GM12878 (cell line): ENCODE measurements at regions not wholly inside any gene's neighbourhood (a gene's known extent, or its start where the extent isn't known, plus 50 kb on each side); places are given as distances from the start of the nearest gene placed in this dataset.

Experiments
- ATAC-seq: fragments of 200-7000 bp; cut with Tn5 transposase; 3 replicates; pipeline ENCODE4 v1.9.1; 2020; ENCODE audit warnings: mild to moderate bottlenecking, moderate library complexity
- BruUV-seq: library from RNA; stranded (reverse); fragments of 400-500 nt; replicated peaks from 2 replicates; lab custom pipeline; 2021; lab: Mats Ljungman, UMichigan
- CTCF ChIA-PET: fragments of 300-600 bp; sonication (Branson Sonifier 250); formaldehyde crosslinking; extraction: SDS; loops from one replicate; lab custom pipeline; 2021; ENCODE audit warnings: inconsistent platforms; lab: Yijun Ruan, JAX
- POLR2A ChIA-PET: fragments of 350-600 bp; formaldehyde crosslinking; extraction: SDS; loops from one replicate; lab custom pipeline; 2021; ENCODE audit warnings: inconsistent platforms; lab: Charles Lee
- RAD21 ChIA-PET: fragments of 300-600 bp; sonication (Branson Sonifier 250); formaldehyde crosslinking; loops from one replicate; lab custom pipeline; 2023; ENCODE audit warnings: antibody characterized with exemption; ENCODE audit not compliant: unreplicated experiment; lab: Charles Lee
- SMC1A ChIA-PET: fragments of 300-600 bp; sonication (Branson Sonifier 250); formaldehyde crosslinking; loops from one replicate; lab custom pipeline; 2023; ENCODE audit not compliant: unreplicated experiment, uncharacterized antibody; lab: Charles Lee
- DNase-seq: peaks from one replicate; pipeline ENCODE4 v3.0.0-alpha.2; 2011; ENCODE audit warnings: low read depth, low spot score
- FAIRE-seq: peaks from 3 replicates; lab custom pipeline; 2011; peaks lifted over from hg19 to GRCh38; lab: Jason Lieb, UNC
- H2AFZ ChIP-seq: 2 replicates; pipeline ENCODE4 v1.6.0; 2011; ENCODE audit warnings: low read depth, low read length, control low read depth; ENCODE audit not compliant: control insufficient read depth
- H3K27ac ChIP-seq: 2 replicates; pipeline ENCODE4 v1.5.1; 2011; ENCODE audit warnings: control low read depth; ENCODE audit not compliant: control insufficient read depth, insufficient read depth
- H3K27me3 ChIP-seq, 2 experiments: replicated peaks in 1 of 2; 2 replicates each; pipeline versions ENCODE4 v1.6.0 to v1.6.1; 2011; ENCODE audit warnings: low read length in 1 of 2; ENCODE audit not compliant: control insufficient read depth in 2 of 2, insufficient read depth in 2 of 2
- H3K36me3 ChIP-seq, 2 experiments: 2 replicates each; pipeline ENCODE4 v1.5.1; 2011; ENCODE audit warnings: low read length in 1 of 2; ENCODE audit not compliant: control insufficient read depth in 2 of 2, insufficient read depth in 2 of 2
- H3K4me1 ChIP-seq: 2 replicates; pipeline ENCODE4 v1.6.1; 2011; ENCODE audit warnings: mild to moderate bottlenecking, low read length, moderate library complexity, mixed read lengths; ENCODE audit not compliant: control insufficient read depth, insufficient read depth
- H3K4me2 ChIP-seq: 2 replicates; pipeline ENCODE4 v1.6.0; 2011; ENCODE audit warnings: control low read depth; ENCODE audit not compliant: control insufficient read depth, insufficient read depth
- H3K4me3 ChIP-seq: fragments of 200-600 bp; sonication (generic); 2 replicates; pipeline ENCODE4 v1.5.1; 2016
- H3K79me2 ChIP-seq: 2 replicates; pipeline ENCODE4 v1.6.0; 2011; ENCODE audit warnings: low read length; ENCODE audit not compliant: control insufficient read depth, insufficient read depth
- H3K9ac ChIP-seq: 2 replicates; pipeline ENCODE4 v1.8.0; 2011; ENCODE audit warnings: low read length, control low read depth, mixed read lengths; ENCODE audit not compliant: control insufficient read depth, insufficient read depth
- H3K9me3 ChIP-seq: replicated peaks from 3 replicates; pipeline ENCODE4 v1.5.1; 2011; ENCODE audit warnings: mild to moderate bottlenecking, low read length; ENCODE audit not compliant: control insufficient read depth, insufficient read depth
- H4K20me1 ChIP-seq: 2 replicates; pipeline ENCODE4 v1.6.0; 2011; ENCODE audit not compliant: control insufficient read depth, insufficient read depth
- ATF7 ChIP-seq: fragments of 450-650 bp; IDR thresholded peaks from 2 replicates; pipeline ENCODE4 v1.6.1; 2016; ENCODE audit warnings: low read depth, mild to moderate bottlenecking
- BRCA1 ChIP-seq: IDR thresholded peaks from 2 replicates; pipeline ENCODE4 v1.6.1; 2011; ENCODE audit warnings: low read depth, low read length, improper control_type of control experiment
- ELK1 ChIP-seq: IDR thresholded peaks from 2 replicates; pipeline ENCODE4 v1.6.1; 2012; ENCODE audit warnings: low read depth, low read length, improper control_type of control experiment
- FOXM1 ChIP-seq: IDR thresholded peaks from 2 replicates; pipeline ENCODE4 v1.6.1; 2012; ENCODE audit warnings: low read depth, mild to moderate bottlenecking, inconsistent platforms, low read length, moderate library complexity
- KLF5 ChIP-seq: fragments of 450-650 bp; IDR thresholded peaks from 2 replicates; pipeline ENCODE4 v1.6.1; 2014; ENCODE audit warnings: mild to moderate bottlenecking; ENCODE audit not compliant: partially characterized antibody
- MAX ChIP-seq: IDR thresholded peaks from 2 replicates; pipeline ENCODE4 v1.6.1; 2012; ENCODE audit warnings: low read depth, low read length, improper control_type of control experiment
- SPI1 ChIP-seq: IDR thresholded peaks from 2 replicates; pipeline ENCODE4 v1.6.1; 2011; ENCODE audit warnings: low read depth, mild to moderate bottlenecking, low read length, moderate library complexity, borderline replicate concordance; ENCODE audit not compliant: insufficient read depth
- STAT1 ChIP-seq: fragments of 450-650 bp; conservative IDR thresholded peaks from 2 replicates; pipeline ENCODE4 v1.6.1; 2014; ENCODE audit warnings: antibody characterized with exemption, mild to moderate bottlenecking
- USF2 ChIP-seq: IDR thresholded peaks from 2 replicates; pipeline ENCODE4 v1.6.1; 2011; ENCODE audit warnings: low read depth, low read length, improper control_type of control experiment, borderline replicate concordance
- ZNF24 ChIP-seq: fragments of 450-650 bp; IDR thresholded peaks from 2 replicates; pipeline ENCODE4 v1.6.1; 2017; ENCODE audit warnings: antibody characterized with exemption, mild to moderate bottlenecking
- ZNF687 ChIP-seq: fragments of 450-650 bp; IDR thresholded peaks from 2 replicates; pipeline ENCODE4 v1.6.1; 2017; ENCODE audit warnings: mild to moderate bottlenecking, moderate library complexity
- WGBS: methylation state at CpG from one replicate; pipeline ENCODE4 v1.1.6; 2016; ENCODE audit warnings: low lambda C conversion rate; ENCODE audit not compliant: insufficient replicate concordance, insufficient coverage; ENCODE audit errors: missing lambda C conversion rate; 5-methylcytosine and 5-hydroxymethylcytosine counted together
- in situ Hi-C: fragments of 300-500 bp; cut with MboI; formaldehyde crosslinking; loops from 9 replicates; pipeline ENCODE4 v1.14.3; 2018; ENCODE audit warnings: mixed read lengths
- intact Hi-C: fragments of 100-400 bp; cut with micrococcal nuclease; formaldehyde crosslinking; loops from one replicate; pipeline ENCODE4 v1.14.2; 2022; ENCODE audit not compliant: unreplicated experiment

GRCh38 chr1:87278825-87279535 is 49.7 kb upstream of the LMO4 start:
- FAIRE-seq (no peak), DNase-seq (no peak), ATAC-seq (no peak)
- POLR2A ChIA-PET = no interaction called here
- Histone ChIP-seq H3K4me1 (no peaks in the 10 kb centered on the region), H3K36me3 (no peaks in the 10 kb centered on the region), H3K9ac (no peak overlapping the region), H3K27ac (no peak overlapping the region), H3K4me3 (no peak overlapping the region), H3K27me3 (0 out of 4 replicates have a peak, but pooled peaks cover 0 to 3% of the 10 kb centered on the region in 2 experiments), H3K79me2 (no peaks in the 10 kb centered on the region), H2AFZ (no peak overlapping the region), H3K4me2 (no peak overlapping the region), H4K20me1 (no peaks in the 10 kb centered on the region), H3K9me3 (no peaks in the 10 kb centered on the region)
- CTCF ChIA-PET = interaction anchor here (0.7 to 1.8 kb wide), 6 partner anchors 9 to 148 kb away, joined by 3 to 6 read pairs (median 4); no protein-coding TSS in a partner anchor
- WGBS = 24% methylated on average over 4 of the region's 4 CpGs
- no TSS peak for BruUV-seq
- TF ChIP-seq BRCA1 = no peak
- no peak for TF ChIP-seq USF2
- TF ChIP-seq ZNF24 = no peak
- no peak for TF ChIP-seq SPI1
- TF ChIP-seq STAT1 = no peak
- TF ChIP-seq ATF7 = no peak
- TF ChIP-seq ZNF687 = no peak
- no peak for TF ChIP-seq FOXM1
- no peak for TF ChIP-seq MAX
- no peak for TF ChIP-seq KLF5
- TF ChIP-seq ELK1 = no peak
- SMC1A ChIA-PET = interaction anchor here (0.6 to 2.0 kb wide), 3 partner anchors 29 to 131 kb away, joined by 3 to 5 read pairs (median 4); no protein-coding TSS in a partner anchor
- in situ Hi-C loops (no loop called here), intact Hi-C loops (loop anchor here (5.0 kb wide), 1 partner anchor 52 kb away; no protein-coding TSS in a partner anchor)
- RAD21 ChIA-PET = interaction anchor here (1.5 kb wide), 1 partner anchor 149 kb away, joined by 4 read pairs; no protein-coding TSS in a partner anchor
